K562 (cell line): ENCODE measurements at regions not wholly inside any gene's neighbourhood (a gene's known extent, or its start where the extent isn't known, plus 50 kb on each side); places are given as distances from the start of the nearest gene placed in this dataset.

Experiments
- CBX2 ChIP-seq: fragments of 200-600 bp; sonication (generic); IDR thresholded peaks from one replicate; pipeline ENCODE4 v1.6.1; 2012; ENCODE audit warnings: mild to moderate bottlenecking, low read length, inconsistent platforms; ENCODE audit not compliant: insufficient read depth, poor library complexity, severe bottlenecking
- CBX5 ChIP-seq: IDR thresholded peaks from 2 replicates; pipeline ENCODE4 v1.6.1; 2014; ENCODE audit warnings: low read depth, borderline replicate concordance
- CEBPZ ChIP-seq: fragments of 150-350 bp; IDR thresholded peaks from 2 replicates; pipeline ENCODE4 v1.6.1; 2014; ENCODE audit warnings: low read depth, mild to moderate bottlenecking, low read length, borderline replicate concordance
- GABPB1 ChIP-seq: sonication (generic); formaldehyde crosslinking; IDR thresholded peaks from 2 replicates; pipeline ENCODE4 v1.8.0; 2022; ENCODE audit warnings: mild to moderate bottlenecking, missing genetic modification reagents
- GTF2E2 ChIP-seq: fragments of 200-800 bp; sonication (Bioruptor generic); IDR thresholded peaks from 2 replicates; pipeline ENCODE4 v1.6.1; 2016; ENCODE audit warnings: missing genetic modification characterization, missing compliant biosample characterization
- HIVEP1 ChIP-seq: fragments of 250-450 bp; sonication (Bioruptor Pico); IDR thresholded peaks from 2 replicates; pipeline ENCODE4 v1.4.0; 2020; ENCODE audit warnings: mild to moderate bottlenecking
- HNRNPUL1 ChIP-seq: fragments of 200-400 bp; formaldehyde crosslinking; IDR thresholded peaks from 2 replicates; pipeline ENCODE4 v1.6.1; 2017; ENCODE audit warnings: low read length
- POLR2AphosphoS5 ChIP-seq: IDR thresholded peaks from 2 replicates; pipeline ENCODE4 v1.6.1; 2011; ENCODE audit warnings: mild to moderate bottlenecking, low read depth, low read length, moderate library complexity; ENCODE audit not compliant: control insufficient read depth, insufficient read depth
- PTRF ChIP-seq: fragments of 450-650 bp; IDR thresholded peaks from 2 replicates; pipeline ENCODE4 v1.6.1; 2016; ENCODE audit warnings: mild to moderate bottlenecking, missing genetic modification characterization, missing compliant biosample characterization
- SMAD3 ChIP-seq: fragments of 450-650 bp; formaldehyde crosslinking; conservative IDR thresholded peaks from 2 replicates; pipeline ENCODE4 v1.4.0; 2020; ENCODE audit warnings: mild to moderate bottlenecking
- SREBF2 ChIP-seq: sonication (generic); formaldehyde crosslinking; IDR thresholded peaks from 2 replicates; pipeline ENCODE4 v1.4.0; 2020; ENCODE audit warnings: mild to moderate bottlenecking, missing genetic modification reagents
- TFAP4 ChIP-seq: sonication (generic); formaldehyde crosslinking; IDR thresholded peaks from 2 replicates; pipeline ENCODE4 v1.8.0; 2022; ENCODE audit warnings: missing genetic modification reagents, mild to moderate bottlenecking, moderate library complexity, borderline replicate concordance
- TFE3 ChIP-seq: fragments of 450-650 bp; formaldehyde crosslinking; IDR thresholded peaks from 2 replicates; pipeline ENCODE4 v1.4.0; 2020; ENCODE audit warnings: mild to moderate bottlenecking, mixed read lengths
- ZNF133 ChIP-seq: fragments of 250-450 bp; sonication (Bioruptor Pico); IDR thresholded peaks from 2 replicates; pipeline ENCODE4 v1.4.0; 2020; ENCODE audit warnings: mild to moderate bottlenecking
- ZNF184 ChIP-seq: sonication (generic); formaldehyde crosslinking; IDR thresholded peaks from 2 replicates; pipeline ENCODE4 v1.5.0; 2020; ENCODE audit warnings: missing genetic modification reagents
- ZNF436 ChIP-seq: fragments of 250-450, 450-650 bp; sonication (Bioruptor Pico); formaldehyde crosslinking; IDR thresholded peaks from 2 replicates; pipeline ENCODE4 v1.7.0; 2020; ENCODE audit warnings: mild to moderate bottlenecking
- ZZZ3 ChIP-seq: fragments of 450-650 bp; IDR thresholded peaks from 2 replicates; pipeline ENCODE4 v1.6.1; 2016; ENCODE audit warnings: antibody characterized with exemption, mild to moderate bottlenecking, moderate library complexity
- TF ChIP-seq, protein P1 (sequence below): fragments of 250-450 bp; sonication (Bioruptor Pico); IDR thresholded peaks from 2 replicates; pipeline ENCODE4 v1.9.0; 2021; ENCODE audit warnings: mild to moderate bottlenecking, inconsistent platforms
- TF ChIP-seq, protein P2 (sequence below): fragments of 450-650 bp; formaldehyde crosslinking; IDR thresholded peaks from 2 replicates; pipeline ENCODE4 v1.4.0; 2022; ENCODE audit warnings: mild to moderate bottlenecking, moderate library complexity

DNA sequence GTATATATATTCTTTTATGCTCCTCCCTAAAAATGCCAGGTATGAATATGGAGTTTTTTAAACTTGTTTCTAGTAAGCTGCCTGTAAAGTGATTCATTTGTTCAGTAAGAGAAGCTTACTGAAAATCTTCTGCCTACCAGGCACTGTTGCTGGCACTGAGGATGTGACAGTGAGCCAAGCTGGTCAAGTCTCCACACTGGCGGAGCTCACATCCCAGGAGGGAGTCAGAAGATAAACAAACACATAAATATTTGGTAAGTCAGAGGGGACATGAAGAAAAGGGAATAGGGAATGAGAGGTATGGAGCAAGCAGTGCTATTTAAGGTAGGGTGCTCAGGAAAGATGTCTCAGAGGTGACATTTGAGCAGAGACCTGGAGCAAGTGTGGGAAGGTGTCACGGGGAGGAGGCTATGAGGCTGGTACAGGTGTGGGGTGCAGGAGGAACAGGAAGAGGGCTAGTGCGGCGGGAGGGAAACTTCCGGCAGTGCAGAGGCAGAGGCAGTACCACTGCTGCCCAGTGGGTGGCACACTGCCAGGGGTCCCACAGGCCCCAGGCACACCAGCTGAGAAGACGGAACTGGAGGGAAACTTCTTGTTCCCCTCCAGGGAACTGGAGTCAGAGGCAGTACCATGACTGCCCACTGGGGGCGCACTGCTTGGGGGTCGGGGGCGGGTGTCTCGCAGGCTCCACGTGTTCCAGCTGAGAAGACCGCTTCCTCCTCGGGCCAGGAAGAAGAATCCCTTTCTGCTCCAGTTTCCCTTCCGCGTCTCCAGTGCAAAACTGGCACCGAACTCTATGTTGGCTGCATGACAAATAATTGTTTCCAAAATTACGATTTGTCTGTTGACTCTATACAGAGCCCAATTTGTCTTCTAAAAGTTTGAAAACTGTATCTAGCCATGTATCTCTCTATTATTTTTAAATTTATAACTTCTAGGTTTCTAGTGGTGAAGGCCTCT, 161.0 kb downstream of the TEX36 start (continued):
- TF ChIP-seq CBX2 (no peak), HIVEP1 (no peak), CEBPZ (no peak), CBX5 (no peak), TFAP4 (CRISPR knock-in tag) (peak; percentile 66), SREBF2 (CRISPR knock-in tag) (no peak), ZZZ3 (no peak), TFE3 (no peak), GTF2E2 (no peak), SMAD3 (CRISPR knock-in tag) (no peak), PTRF (no peak), ZNF436 (CRISPR knock-in tag) (no peak), GABPB1 (no peak), POLR2AphosphoS5 (no peak), ZNF184 (no peak), ZNF133 (CRISPR knock-in tag) (no peak), HNRNPUL1 (no peak)
- TF ChIP-seq, protein P1, sequence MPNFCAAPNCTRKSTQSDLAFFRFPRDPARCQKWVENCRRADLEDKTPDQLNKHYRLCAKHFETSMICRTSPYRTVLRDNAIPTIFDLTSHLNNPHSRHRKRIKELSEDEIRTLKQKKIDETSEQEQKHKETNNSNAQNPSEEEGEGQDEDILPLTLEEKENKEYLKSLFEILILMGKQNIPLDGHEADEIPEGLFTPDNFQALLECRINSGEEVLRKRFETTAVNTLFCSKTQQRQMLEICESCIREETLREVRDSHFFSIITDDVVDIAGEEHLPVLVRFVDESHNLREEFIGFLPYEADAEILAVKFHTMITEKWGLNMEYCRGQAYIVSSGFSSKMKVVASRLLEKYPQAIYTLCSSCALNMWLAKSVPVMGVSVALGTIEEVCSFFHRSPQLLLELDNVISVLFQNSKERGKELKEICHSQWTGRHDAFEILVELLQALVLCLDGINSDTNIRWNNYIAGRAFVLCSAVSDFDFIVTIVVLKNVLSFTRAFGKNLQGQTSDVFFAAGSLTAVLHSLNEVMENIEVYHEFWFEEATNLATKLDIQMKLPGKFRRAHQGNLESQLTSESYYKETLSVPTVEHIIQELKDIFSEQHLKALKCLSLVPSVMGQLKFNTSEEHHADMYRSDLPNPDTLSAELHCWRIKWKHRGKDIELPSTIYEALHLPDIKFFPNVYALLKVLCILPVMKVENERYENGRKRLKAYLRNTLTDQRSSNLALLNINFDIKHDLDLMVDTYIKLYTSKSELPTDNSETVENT (CRISPR knock-in tag): no peak
- TF ChIP-seq, protein P2, sequence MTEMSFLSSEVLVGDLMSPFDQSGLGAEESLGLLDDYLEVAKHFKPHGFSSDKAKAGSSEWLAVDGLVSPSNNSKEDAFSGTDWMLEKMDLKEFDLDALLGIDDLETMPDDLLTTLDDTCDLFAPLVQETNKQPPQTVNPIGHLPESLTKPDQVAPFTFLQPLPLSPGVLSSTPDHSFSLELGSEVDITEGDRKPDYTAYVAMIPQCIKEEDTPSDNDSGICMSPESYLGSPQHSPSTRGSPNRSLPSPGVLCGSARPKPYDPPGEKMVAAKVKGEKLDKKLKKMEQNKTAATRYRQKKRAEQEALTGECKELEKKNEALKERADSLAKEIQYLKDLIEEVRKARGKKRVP (CRISPR knock-in tag): no peak
